ENCODE measurements at regions not wholly inside any gene's neighbourhood (a gene's known extent, or its start where the extent isn't known, plus 50 kb on each side); places are given as distances from the start of the nearest gene placed in this dataset.
"Not testable (repeated sequence)": the region's sequence is repeated elsewhere in the genome, so short reads cannot be mapped to it uniquely, and the experiment has no call there.

DNA sequence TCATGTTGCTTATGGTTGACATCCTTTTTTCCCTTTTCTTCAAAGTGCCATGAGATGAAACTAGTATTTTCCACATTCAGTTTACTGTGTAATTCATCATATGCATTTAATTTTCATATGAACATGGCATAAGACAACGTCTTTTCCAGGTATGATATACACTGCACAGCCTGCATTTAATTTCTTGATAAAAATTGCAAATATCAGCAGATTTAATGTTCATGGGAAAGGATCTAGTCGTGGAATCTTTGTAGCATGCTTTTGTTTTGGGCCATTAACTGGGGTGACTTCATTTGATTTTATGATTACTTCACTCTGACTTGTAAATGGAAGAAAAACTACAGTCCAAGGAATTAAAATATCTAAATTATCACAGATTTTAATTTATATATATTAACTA lies 837.3 kb downstream of the IPMK start:
- DNase-seq (ENCODE audit: low read depth in 2 of 3, low spot score in 2 of 3), result no peak

DNA sequence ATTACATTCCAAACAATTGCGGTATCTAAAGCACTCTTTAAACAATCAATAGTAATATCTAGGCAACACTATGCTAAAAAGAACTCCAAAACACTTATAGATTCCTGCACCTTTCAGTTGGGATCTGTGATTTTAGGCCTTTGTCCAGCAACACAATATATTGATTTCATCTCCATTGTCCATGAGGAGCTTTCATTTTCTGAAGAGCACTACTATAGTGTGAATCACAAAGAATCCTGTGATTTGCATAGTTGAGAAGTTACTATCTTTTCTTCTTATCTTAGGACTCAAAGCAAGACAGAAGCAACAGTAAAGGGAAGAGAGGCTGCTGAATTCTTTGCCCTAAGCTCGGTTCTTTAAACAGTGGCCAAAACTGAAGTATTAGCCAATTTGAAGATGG lies 846.8 kb downstream of the IPMK start:
- DNase-seq (ENCODE audit: low read depth in 2 of 3, low spot score in 2 of 3), result no peak

DNA sequence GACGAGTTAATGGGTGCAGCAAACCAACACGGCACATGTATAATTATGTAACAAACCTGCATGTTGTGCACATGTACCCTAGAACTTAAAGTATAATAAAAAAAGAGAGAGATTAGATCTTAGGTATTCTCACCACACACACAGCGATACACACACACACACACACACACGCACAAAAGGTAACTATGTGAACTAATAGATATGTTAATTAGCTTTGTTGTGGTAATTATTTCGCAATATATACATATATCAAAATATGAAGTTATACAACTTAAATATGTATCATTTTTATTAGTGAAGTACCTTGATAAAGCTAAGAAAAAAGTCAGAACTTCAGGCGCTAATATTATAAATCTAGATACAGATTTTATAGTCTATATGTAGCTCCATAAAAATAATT lies 849.2 kb downstream of the IPMK start:
- no peak for DNase-seq (ENCODE audit: low read depth in 2 of 3, low spot score in 2 of 3)

DNA sequence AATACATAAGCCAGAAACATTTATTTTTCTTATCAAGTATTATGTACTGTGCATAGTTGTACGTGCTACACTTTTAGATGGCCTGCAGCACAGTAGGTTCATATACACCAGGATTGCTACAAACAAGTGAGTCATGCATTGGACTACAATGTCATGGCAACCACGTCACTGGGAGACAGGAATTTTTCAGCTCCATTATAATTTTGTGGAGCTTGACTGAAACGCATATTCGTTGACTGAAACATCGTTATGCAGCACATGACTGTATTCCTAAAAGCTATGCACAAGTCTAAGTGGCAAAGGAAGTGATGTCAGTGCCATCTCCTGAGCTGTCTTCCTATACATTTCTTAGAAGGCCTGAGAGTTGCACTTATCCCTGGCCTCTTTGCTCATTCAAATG lies 871.8 kb downstream of the IPMK start:
- DNase-seq (ENCODE audit: low read depth in 2 of 3, low spot score in 2 of 3), result no peak

DNA sequence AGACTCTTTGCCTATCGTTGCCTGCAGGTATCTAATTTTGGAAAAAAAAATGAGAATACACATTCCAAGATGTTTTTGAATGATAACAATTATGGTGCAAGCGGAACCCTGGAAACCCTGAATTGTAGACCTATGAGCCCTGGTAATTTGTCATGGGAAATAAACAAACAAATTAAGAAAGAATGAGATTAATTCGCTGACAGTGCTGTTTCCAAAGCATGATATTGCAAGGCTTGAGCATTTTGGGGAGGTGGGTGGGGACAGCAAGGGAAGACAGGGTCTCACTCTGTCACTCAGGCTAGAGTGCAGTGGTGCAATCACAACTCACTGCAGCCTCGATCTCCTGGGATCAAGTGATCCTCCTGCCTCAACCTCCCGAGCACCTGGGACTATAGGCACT lies 900.3 kb downstream of the IPMK start:
- DNase-seq (ENCODE audit: low read depth in 2 of 3, low spot score in 2 of 3), result no peak

DNA sequence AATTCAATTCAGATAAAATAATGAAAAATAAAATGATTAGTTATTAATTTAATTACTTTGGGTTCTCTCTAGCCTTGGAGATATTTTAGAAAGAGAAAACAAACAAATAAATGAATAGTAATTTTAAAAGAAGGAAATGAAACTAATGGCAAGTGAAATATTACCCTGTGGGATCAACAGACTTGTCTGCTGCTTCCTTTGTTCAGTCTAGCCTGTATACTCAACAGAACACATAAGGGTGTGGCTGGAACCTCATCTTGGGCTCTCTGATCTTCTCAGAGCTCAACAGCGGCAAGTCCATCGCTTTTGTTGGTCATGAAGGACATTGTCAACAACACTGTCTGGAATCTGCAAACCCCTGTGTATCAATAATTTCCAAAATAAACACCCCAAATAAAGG lies 904.9 kb downstream of the IPMK start:
- no peak for DNase-seq (ENCODE audit: low read depth in 2 of 3, low spot score in 2 of 3)

DNA sequence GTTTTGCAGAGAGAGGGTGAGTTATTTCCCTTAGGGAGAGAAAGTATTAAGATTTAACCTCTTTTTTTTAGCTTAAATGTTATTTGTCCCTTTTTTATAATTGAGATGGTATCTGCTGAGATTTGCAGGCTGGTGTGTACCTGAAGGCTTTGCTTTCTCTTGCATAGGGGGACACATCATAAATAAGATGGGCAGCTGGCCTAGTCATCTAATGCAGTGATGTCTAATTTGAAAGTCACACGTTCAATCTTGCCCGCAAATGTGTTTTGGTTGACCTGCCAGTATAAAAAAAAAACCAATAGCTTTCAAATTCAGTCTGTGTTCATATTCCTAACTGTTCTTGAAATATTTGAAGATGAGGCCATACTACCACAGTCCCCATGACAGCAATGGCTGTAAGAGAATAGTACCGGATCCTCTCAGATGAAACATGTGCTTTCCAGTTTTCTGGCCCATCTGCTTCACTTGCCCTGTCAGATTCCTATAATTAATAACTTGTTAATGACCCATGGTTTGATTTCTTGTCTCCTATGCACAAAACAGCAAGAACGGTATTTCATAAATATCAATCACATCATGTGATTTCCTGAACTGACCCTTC lies 914.2 kb downstream of the IPMK start:
- DNase-seq (ENCODE audit: low read depth in 2 of 3, low spot score in 2 of 3), result no peak

DNA sequence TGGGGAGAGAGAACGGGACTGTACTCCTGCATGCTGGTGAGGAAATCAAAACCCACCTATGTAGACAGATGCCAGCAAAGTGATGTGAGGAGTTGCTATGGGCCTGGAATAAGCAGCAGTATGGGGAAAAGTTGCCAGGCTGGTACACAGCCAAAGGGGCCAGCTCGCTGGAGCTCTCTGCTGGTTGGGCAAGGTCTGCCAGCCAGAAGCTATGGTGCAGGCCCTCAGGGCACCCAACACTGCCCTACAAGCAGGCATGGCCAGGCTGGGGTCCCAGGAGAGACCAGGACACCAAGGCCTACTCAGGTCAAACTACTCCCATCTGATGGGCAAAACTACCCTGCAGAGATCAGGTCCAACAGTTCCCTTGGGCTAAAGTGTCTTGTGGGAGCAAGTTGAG lies 916.6 kb downstream of the IPMK start:
- DNase-seq (ENCODE audit: low read depth in 2 of 3, low spot score in 2 of 3), result no peak

DNA sequence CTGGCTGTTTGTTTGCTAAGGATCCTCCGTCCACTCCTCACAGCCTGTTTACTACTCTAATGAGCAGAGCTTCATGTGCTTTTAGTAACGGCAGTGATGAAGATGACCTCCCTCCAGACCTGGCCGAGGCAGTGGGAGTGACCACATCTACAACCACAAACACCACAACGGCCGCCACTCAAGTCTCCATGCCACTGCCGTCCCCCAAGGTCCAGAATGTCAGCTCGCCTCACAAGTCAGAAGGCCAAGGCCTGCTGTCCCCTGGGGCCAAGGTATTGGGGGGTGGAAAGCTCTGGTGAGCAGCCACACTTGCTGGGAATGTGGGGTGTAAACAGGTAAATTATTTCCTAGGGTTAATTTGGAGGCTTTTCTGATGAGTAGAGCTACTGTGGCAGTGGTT lies 926.4 kb downstream of the IPMK start:
- no peak for DNase-seq (ENCODE audit: low read depth in 2 of 3, low spot score in 2 of 3)

DNA sequence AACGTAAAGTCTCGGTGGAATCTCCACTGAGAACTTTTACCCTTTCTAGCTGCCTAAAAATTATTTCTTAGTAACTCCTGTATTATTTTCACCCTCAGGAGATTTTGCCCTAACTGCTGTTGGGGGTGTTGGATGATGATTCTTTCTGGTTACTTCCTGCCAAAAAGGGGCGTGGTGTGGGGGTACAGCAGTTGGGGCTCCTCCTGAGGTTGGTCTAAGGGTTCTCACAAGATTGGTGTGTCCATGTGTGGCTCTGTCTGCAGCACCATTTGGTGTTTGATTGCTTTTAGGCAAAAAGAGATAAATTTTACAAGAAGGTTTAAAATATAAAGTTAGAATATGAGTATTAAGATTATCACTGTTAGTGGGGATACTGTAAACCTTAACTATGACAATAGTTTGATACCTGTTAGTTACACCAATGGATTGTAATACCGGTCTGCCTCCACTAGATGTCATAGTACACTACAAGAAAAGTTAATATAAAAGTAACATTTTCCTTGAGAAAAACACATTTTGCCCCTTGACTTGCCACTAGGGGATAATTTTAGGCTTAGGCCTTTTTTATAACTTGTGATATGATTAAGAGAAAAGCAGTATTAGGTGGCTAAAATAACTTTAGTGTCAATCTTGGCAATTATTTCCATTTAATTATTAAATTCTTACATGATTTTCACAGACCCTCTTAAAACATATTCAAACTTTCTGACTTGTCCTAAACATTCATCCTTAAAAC lies 928.7 kb downstream of the IPMK start:
- peak in 2 of 3 donors; percentile 20 to 60 for DNase-seq (ENCODE audit: low read depth in 2 of 3, low spot score in 2 of 3)

DNA sequence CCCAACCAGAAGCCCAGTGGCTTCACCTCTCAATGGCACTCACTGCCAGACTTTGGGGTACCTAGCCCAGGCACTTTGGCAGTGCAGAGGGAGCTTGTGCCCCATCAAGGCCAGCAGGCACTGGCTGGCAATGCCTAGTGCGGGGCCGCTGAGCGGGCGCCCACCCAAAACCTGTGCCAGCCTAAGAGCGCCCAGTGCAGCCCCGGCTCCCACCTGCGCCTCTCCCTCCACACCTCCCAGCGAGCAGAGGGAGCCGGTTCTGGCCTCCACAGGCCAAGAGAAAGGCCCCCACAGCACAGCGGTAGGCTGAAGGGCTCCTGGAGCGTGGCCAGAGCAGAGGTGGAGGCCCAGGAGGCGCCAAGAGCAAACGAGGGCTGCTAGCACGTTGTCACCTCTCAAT lies 930.8 kb downstream of the IPMK start:
- DNase-seq (ENCODE audit: low read depth in 2 of 3, low spot score in 2 of 3), result no peak

DNA sequence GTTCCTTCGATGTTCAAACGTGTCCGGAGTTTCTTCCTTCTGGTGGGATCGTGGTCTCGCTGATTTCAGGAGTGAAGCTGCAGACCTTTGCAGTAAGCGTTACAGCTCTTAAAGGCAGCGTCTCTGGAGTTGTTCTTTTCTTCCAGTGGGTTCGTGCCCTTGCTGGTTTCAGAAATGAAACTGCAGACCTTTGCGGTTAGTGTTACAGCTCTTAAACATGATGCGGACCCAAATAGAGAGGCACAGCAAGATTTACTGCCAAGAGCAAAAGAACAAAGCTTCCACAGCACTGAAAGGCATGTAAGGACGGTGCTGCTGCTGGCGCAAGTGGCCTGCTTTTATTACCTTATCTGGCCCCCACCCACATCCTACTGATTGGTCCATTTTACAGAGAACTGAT lies 931.4 kb downstream of the IPMK start:
- no peak for DNase-seq (ENCODE audit: low read depth in 2 of 3, low spot score in 2 of 3)

DNA sequence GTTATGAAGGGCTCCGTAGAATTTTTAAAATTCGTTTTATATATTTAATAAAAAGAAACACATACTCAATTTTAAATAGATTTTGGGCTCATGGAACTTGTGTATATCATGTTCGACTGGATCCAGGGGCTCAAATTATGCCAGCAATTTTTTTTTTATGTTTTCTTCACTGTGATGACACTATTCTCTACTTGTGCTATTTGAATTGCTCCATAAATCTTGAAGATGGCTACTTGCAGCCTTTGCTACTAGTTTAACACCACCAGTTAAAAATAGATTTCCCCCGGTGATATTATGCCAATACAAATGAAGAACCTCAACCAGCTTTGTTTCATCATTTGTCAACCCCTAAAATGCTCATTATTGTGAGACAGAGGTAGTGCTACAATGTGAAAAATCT lies 933.2 kb downstream of the IPMK start:
- DNase-seq (ENCODE audit: low read depth in 2 of 3, low spot score in 2 of 3), result no peak

DNA sequence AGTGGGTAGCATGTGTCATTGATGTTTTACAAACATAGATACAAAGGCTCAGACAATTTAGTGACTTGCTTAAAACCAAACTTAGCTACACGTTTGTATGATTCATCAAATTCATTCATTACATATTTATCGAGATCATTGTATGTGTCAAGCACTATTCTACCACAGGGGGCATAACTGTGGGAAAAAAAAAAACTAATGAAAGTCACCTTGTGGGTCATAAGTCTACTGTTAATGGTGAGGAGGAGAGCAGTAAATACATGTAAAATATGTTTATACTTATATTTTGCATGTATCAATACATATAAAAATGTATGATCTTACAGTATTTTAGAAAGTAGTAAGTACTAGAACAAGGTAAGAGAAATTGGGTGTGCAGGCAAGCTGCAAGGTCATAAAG lies 933.8 kb downstream of the IPMK start:
- DNase-seq (ENCODE audit: low read depth in 2 of 3, low spot score in 2 of 3), result no peak

DNA sequence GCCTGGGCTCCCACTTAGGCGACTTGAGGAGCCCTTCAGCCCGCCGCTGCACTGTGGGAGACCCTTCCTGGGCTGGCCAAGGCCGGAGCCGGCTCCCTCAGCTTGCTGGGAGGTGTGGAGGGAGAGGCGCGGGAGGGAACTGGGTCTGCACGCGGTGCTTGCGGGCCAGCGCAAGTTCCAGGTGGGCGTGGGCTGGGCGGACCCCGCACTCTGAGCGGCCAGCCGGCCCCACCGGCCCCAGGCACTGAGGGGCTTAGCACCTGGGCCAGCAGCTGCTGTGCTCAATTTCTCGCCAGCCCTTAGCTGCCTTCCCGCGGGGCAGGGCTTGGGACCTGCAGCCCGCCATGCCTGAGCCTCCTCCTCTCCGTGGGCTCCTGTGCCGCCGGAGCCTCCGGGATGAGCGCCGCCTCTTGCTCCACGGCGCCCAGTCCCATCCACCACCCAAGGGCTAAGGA lies 946.3 kb downstream of the IPMK start:
- not testable (repeated sequence) for DNase-seq (ENCODE audit: low read depth in 2 of 3, low spot score in 2 of 3)

DNA sequence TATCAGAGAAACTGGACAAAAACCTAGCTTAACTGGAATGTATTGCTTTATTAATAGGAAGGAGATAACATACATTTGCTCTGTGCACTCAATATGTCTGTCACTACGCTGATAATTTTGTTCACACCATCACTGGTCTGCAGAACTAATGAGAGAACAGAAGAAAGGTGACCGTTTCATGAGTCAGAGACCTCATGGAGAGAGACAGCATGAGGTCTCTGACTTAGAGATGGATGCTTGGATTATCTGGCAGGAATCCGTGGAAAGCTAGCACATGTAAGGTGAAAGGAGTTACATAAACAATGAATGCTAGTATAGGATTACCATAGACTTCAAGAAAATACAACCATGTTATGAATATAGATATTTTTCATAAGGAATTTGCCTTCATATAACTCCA lies 947.3 kb downstream of the IPMK start:
- no peak for DNase-seq (ENCODE audit: low read depth in 2 of 3, low spot score in 2 of 3)

DNA sequence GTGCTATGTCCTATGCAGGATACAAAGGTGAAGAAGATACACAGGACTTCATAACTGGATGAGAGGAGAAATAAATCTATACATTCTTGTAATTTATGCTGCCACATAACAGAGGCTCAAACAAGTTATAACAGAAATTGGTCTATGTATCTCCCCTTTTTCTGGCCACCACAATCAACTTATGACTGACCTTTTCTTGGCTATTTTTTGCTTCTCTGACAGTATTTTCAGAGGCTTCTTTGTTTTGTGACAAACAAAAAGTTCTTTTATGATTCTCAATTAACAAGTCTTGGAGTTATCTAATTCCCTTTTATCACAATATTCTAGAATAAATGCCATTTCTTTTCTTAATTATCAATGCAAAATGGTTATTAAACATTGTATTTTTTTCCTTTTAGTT lies 953.0 kb upstream of the ZWINT start:
- no peak for DNase-seq (ENCODE audit: low read depth in 2 of 3, low spot score in 2 of 3)

DNA sequence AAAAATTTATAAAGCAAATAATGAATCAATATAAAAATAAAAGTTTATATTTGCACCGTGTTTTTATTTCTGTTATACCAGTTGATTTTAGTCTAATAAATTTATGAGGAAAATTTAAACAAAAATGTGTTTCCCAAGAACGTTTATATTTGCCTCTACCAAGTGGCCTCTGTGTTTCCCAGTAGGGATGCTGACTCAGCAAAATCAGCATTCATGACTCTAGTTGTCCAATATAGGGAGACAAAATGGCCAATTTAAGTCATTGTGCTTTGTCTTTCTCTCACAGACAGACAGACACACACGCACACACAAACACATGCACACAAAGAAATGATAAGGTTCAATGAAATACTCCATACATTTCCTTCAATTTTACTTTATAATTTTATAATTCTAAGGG lies 942.5 kb upstream of the ZWINT start:
- no peak for DNase-seq (ENCODE audit: low read depth in 2 of 3, low spot score in 2 of 3)

DNA sequence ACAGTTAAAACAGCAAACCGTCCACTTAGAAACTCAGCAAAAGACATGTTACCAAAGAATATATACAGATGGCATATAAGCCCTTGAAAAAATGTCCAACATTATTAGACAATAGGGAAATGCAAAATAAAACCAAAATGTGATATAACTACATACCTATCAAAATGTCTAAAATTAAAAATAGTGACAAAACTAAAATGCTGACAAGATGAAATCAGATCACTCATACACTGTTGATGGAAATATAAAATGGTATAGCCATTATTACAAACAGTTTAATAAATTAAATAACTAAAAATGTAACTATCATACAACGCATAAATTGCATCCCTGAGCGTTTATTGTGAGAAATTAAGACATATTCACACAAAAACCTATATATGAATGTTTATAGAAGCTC lies 939.7 kb upstream of the ZWINT start:
- no peak for DNase-seq (ENCODE audit: low read depth in 2 of 3, low spot score in 2 of 3)

DNA sequence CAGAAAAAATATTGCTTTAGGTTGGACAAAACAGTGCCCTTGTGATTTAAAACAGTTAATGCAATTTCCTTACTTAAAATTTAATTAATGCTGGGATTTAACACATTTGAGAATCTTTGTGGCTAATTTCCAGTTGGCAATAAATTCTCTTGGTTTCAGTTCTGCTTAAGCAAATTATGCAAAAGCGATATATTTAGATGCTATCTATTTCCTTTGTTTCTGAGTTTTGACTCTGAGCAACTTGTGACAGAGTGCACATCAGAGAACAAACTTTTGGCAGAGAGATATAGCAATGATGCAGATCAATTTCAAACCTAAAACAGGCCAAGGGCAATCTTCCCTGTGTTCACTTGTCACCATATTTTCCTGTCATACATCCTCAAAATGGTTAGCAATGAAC lies 933.6 kb upstream of the ZWINT start:
- DNase-seq (ENCODE audit: low read depth in 2 of 3, low spot score in 2 of 3), result no peak

DNA sequence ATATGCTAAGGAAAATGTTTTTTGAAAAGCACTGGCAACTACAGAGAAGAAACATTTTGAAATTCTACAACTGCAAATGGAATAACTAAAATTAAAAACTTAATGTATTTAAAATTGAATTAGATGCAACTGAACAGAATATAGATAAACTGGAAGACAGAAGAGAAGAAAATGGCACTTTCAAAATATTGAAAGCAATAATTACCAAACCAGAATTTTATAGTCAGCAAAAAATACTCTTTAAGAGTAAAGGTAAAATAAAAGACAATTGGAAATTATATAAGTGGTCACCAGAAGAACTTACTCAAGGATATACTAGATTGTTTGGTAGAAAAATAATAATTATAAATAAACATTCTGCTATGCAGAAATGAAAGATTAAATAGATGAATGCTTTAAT lies 927.7 kb upstream of the ZWINT start:
- DNase-seq (ENCODE audit: low read depth in 2 of 3, low spot score in 2 of 3), result no peak

DNA sequence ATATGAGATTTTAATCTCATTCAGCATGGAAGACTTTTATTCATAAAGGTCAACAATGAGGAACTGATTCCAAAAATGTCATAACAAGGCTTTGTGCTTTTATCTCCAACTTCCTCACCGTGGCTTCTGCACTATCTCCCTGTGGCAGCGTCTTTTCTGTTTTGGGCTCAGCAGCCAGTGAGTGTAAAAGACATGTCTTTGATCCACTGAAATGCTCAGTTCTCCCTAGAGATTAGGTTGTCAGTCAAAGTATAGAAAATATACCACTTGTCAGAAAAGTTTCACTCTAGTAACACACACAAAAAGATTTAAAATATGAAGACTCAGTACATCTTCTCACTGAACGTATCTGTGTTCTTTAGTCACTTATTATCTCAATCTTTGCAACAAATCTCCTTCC lies 901.8 kb upstream of the ZWINT start:
- no peak for DNase-seq (ENCODE audit: low read depth in 2 of 3, low spot score in 2 of 3)

DNA sequence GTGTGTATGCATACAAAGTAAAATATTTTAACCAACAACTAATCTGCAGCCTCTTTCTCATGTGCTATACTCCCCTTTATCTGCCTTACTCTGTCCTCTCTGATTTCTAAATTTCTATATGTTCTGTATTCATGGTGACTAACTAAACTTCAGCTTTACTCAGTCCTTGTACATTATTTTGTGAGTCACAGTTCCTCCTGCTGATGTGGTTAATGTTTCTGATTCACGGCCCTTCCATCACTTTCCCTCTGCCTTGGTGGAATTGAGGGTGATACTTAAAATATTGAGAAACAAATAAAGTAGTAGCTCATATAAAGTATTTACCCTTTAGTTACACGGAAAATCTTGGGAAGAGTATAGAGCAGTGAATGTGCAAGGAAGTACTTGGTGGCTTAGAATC lies 899.1 kb upstream of the ZWINT start:
- no peak for DNase-seq (ENCODE audit: low read depth in 2 of 3, low spot score in 2 of 3)

Measured in hematopoietic multipotent progenitor cell (in vitro differentiated cells).